HG03342 (cell line): ENCODE measurements at regions not wholly inside any gene's neighbourhood (a gene's known extent, or its start where the extent isn't known, plus 50 kb on each side); places are given as distances from the start of the nearest gene placed in this dataset.
A peak's percentile ranks its signal among the peaks of the same experiment; 100 is the strongest.
"Not testable (repeated sequence)": the region's sequence is repeated elsewhere in the genome, so short reads cannot be mapped to it uniquely, and the experiment has no call there.

ENCODE experiments used
- ATAC-seq: cut with Tn5 transposase; IDR thresholded peaks from one replicate; pipeline ENCODE4 v1.9.1; 2021; ENCODE audit warnings: mild to moderate bottlenecking, moderate library complexity; ENCODE audit not compliant: unreplicated experiment

DNA sequence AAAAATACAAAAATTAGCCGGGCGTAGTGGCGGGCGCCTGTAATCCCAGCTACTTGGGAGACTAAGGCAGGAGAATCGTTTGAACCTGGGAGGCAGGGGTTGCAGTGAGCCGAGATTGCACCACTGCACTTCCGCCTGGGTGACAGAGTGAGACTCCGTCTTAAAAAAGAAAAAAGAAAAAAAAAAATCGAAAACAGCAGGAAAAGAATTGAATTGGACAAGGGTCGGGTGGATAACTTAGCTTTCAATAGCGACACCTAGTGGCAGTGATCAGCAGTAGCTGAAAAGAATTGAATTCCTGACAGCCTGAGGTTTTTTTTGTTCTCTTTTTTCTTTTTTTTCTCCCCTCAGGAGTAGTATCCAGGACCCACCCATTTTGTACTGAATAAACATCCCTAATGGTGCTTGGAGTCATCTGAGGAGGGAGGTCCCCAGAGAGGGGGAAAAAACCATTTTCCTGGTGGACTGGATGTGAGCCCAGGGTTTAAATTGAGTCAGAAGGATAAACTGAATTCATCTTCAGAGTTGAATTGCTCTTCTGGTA, 55.1 kb downstream of the CYCS start:
- ATAC-seq, result no peak

- no peak for ATAC-seq
These were observed 56.4 kb downstream of the CYCS start for GRCh38 chr7:25068502-25069213.

DNA sequence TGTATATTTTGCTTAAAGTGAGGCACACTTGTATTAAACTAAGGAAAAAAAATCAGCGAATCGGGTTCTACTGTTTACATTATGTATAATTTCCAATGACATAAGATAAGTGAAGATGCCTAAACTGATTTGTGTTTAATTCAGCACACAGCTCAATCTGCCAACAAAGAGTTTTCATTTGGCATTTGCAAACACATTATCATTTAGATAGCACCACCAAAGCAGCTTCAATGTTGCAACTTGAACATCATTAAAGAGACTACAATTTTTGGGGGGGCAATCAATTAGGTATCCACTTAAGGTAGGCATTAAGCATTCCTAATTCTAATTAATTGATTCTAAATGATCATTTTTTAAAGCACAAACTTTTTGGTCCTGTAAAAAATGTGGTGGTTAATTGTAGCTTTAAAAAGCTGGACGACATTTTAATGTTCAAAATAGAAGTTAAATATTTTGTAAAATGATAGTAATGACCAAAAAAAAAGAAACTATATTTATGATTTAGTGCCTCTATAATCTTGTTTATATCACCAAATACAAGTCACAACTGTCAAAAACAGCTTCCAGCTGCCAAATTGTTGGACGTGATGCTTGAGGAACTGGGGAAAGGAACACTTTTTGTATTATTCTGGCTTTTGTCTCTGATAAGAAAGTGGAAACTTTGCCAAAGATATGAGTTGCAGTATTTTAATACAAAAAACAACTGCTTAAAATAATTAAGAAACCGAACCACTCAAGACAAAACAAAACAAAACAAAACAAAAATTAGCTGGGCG, 57.1 kb downstream of the CYCS start:
- ATAC-seq, result no peak

- ATAC-seq, result no peak
These were observed 58.8 kb downstream of the CYCS start for GRCh38 chr7:25066253-25066652.

DNA sequence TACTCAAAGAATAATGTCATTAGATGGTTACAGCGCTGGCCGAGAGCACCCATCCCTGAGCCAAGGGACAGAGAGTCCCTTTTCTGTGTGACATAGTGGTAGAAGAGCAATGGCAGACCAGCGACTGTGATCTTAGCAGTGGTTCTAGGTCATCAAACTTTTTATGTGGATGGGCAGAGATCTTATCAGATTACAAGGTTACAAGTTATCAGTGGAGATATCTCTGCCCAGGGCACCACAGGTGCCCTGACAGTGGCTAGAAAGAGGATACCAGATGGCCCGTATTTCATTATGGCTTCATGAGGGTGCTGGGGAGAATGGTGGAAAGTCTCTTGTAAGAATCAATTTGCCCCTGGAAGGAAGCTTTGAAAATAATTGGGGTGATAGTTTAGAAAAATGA, 62.7 kb downstream of the CYCS start:
- ATAC-seq, result no peak

GRCh38 chr7:25060487-25061055, 64.5 kb downstream of the CYCS start:
- no peak for ATAC-seq

GRCh38 chr7:25059576-25059975, 65.5 kb downstream of the CYCS start:
- ATAC-seq, result no peak

- no peak for ATAC-seq
These were observed 68.7 kb downstream of the CYCS start for GRCh38 chr7:25056368-25056767.

DNA sequence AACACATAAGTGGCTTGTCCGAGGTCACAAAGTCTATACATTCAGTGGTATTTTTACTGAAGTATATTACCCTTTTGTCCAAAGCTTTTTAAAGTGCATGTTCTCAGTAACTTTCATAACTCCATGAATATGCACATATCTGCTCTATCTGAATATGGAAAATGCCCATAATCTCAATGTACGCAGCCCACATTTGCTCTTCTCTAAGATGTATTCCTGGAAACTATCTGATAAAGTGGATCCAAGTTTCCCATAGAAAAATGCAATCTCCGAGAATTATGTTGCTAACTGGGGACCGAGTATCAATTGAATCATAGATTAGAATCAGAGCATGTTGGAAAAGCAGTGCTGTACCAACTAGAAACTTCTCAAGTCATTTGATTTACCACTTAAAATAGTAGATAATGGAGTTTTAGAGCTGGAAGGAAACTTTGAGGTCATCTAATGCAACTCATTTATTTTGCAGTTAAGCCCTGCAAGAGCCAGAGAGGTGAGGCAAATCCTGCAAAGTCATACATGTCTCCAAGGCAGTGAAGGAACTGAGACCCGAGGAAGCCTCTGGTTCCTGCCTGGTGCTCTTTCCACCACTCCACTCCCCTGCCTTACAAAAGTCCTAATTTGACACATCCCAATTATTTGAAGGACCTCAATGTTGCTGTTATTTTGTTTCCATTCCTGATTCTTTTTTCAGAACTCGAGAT, 69.4 kb downstream of the CYCS start:
- ATAC-seq, result no peak

- no peak for ATAC-seq
These were observed 70.1 kb downstream of the CYCS start for GRCh38 chr7:25054819-25055519.

- no peak for ATAC-seq
These were observed 70.2 kb upstream of the OSBPL3 start for GRCh38 chr7:25050223-25050622.

- ATAC-seq, result no peak
These were observed 68.5 kb upstream of the OSBPL3 start for GRCh38 chr7:25048444-25048834.

DNA sequence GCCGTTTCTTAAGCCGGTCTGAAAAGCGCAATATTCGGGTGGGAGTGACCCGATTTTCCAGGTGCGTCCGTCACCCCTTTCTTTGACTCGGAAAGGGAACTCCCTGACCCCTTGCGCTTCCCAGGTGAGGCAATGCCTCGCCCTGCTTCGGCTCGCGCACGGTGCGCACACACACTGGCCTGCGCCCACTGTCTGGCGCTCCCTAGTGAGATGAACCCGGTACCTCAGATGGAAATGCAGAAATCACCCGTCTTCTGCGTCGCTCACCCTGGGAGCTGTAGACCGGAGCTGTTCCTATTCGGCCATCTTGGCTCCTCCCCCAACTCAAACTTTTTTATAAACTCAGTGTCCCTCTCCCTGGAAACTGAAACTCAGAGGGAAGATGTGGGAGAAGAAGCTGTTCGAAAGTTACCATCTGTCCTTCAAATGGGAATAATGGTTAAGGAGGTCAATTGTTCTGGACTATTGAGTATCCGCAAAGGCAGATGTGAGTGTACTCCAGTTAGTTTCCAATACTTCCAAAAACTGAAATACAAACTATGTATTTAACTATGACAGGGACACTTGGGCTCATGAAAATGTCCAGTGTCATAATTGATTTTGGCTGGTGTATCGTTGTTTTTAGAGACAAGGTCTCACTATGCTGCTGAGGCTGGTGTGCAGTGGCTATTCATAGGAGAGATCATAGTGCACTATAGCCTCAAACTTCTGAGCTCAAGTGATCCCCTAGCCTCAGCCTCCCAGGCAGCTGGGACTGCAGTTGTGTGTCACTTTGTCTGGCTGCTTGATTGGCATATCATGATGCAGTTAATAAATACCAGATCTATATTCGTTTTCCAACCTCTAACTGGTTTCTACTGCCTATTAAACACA, 67.8 kb upstream of the OSBPL3 start:
- not testable (repeated sequence) for ATAC-seq

DNA sequence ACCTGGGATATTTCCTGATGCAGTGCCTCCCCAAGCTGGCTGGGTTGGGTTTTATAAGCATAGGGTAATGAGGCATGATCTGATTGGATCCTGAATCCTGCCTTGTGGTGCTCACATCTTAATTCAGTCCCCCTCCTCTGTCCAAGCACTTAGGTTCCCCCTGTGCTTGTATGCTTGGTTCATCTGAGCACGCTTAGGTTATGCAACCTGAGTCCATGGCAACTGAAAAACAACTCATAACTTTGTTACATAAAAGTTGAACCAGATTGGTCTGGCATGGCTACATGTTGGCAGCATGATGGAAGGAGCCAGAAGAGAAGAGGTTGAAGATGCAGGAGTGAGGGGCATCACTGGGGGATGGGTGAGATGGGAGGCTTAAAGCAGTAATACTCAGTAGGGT, 57.3 kb upstream of the OSBPL3 start:
- no peak for ATAC-seq

GRCh38 chr7:25035274-25035673, 55.3 kb upstream of the OSBPL3 start:
- ATAC-seq, result no peak

- ATAC-seq, result no peak
These were observed 54.2 kb upstream of the OSBPL3 start for GRCh38 chr7:25034136-25034535.

GRCh38 chr7:25032774-25033743, 53.1 kb upstream of the OSBPL3 start:
- ATAC-seq, result no peak

DNA sequence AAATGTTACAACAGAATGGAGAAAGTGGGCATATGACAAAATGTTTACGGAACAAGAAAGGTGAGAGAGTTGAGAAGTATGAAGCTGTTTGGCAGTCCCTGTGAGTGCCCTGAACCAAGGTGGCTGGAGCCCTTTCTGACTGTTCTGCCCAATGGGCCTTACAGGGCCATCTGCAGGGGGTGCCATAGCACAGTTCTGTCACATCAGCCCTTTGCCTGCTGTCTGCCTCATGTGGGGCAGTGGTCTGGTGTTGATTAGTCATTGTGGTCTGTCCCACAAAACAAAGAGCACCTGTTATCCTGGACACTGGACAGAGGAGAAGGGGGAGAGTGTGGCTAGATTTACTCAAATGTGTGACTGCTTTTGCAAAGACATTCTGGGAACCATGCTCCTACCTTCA, 51.5 kb upstream of the OSBPL3 start:
- no peak for ATAC-seq

DNA sequence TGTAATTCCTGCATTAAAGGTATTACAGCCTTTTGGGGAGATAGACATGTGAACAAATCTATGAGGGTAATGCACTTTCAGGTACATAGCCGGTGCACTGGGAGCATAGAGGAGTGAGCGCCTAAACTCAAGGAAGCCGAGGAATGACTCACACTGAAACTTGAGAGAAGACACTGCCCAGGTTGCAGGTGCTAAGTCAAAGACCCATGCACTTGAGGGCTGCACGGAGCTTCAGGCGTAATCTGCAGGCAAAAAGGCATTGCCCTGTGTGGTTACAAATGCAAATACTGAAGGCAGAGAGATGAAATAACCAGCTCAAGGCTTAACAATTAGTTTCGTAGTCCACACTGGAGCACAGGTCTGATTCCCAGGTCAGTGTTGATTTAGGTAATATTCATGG, 51.0 kb upstream of the OSBPL3 start:
- ATAC-seq, result peak; percentile 73
